Gastroesophageal sphincter (tissue), 4 donors: ENCODE measurements at regions not wholly inside any gene's neighbourhood (a gene's known extent, or its start where the extent isn't known, plus 50 kb on each side); places are given as distances from the start of the nearest gene placed in this dataset.

Experiments used
- ATAC-seq: fragments of 150-250 bp; one replicate; pipeline ENCODE4 v1.9.1; 2016; ENCODE audit warnings: mild to moderate bottlenecking, moderate library complexity
- H3K27ac ChIP-seq, 4 donors: fragments of 200-600 bp; sonication (generic) in 3 of 4; 1 replicate in 3 of 4; 2 replicates in 1 of 4; pipeline ENCODE4 v1.5.1; 2016 to 2019
- H3K27me3 ChIP-seq: fragments of 200-600 bp; sonication (generic); one replicate; pipeline ENCODE4 v1.5.1; 2019
- H3K36me3 ChIP-seq, 2 donors: fragments of 200-600 bp; sonication (generic); one replicate each; pipeline ENCODE4 v1.5.1; 2019; ENCODE audit warnings: control low read depth in 1 of 2
- H3K4me1 ChIP-seq, 3 donors: fragments of 200-600 bp; sonication (generic); 1 replicate in 2 of 3; 2 replicates in 1 of 3; pipeline ENCODE4 v1.5.1; 2016 to 2019; ENCODE audit warnings: control low read depth in 2 of 3
- H3K4me3 ChIP-seq, 2 donors: fragments of 200-600 bp; sonication (generic); one replicate each; pipeline ENCODE4 v1.5.1; 2019; ENCODE audit warnings: mild to moderate bottlenecking in 1 of 2, moderate library complexity in 1 of 2
- H3K9me3 ChIP-seq, 3 donors: fragments of 200-600 bp; sonication (generic); one replicate each; pipeline ENCODE4 v1.5.1; 2017 to 2019; ENCODE audit warnings: control low read depth in 2 of 3
- CTCF ChIP-seq, 4 experiments: fragments of 200-600 bp in 2 of 4; fragments of 450-650 bp in 2 of 4; sonication (generic) in 1 of 4; IDR thresholded peaks; one replicate each; pipeline ENCODE4 v1.5.1; 2017 to 2019; ENCODE audit warnings: antibody characterized with exemption in 4 of 4, mild to moderate bottlenecking in 2 of 4, moderate library complexity in 2 of 4
- EP300 ChIP-seq: sonication (generic); formaldehyde crosslinking; IDR thresholded peaks from one replicate; pipeline ENCODE4 v1.6.1; 2017; ENCODE audit warnings: antibody characterized with exemption, mild to moderate bottlenecking
- POLR2A ChIP-seq, 2 donors: fragments of 450-650 bp; IDR thresholded peaks; one replicate each; pipeline ENCODE4 v1.6.1; 2017; ENCODE audit warnings: antibody characterized with exemption in 2 of 2, mild to moderate bottlenecking in 2 of 2, moderate library complexity in 1 of 2
- POLR2AphosphoS5 ChIP-seq: sonication (generic); formaldehyde crosslinking; IDR thresholded peaks from one replicate; pipeline ENCODE4 v1.6.1; 2017; ENCODE audit warnings: antibody characterized with exemption
- WGBS, 2 donors: methylation state at CpG; one replicate each; pipeline ENCODE4 v1.1.5; 2018; ENCODE audit warnings: low coverage in 1 of 2; 5-methylcytosine and 5-hydroxymethylcytosine counted together

GRCh38 chr10:107657851-107658250 is 493.3 kb upstream of the SORCS1 start:
- Histone ChIP-seq H3K4me1 (no peaks in the 10 kb centered on the region), H3K36me3 (no peaks in the 10 kb centered on the region), H3K4me3 (no peak overlapping the region), H3K9me3 (no peaks in the 10 kb centered on the region), H3K27me3 (no peaks in the 10 kb centered on the region), H3K27ac (no peak overlapping the region)
- no peak for ATAC-seq
- WGBS, 2 donors = 84% methylated on average over 3 of the region's 3 CpGs
- TF ChIP-seq EP300 = no peak
- TF ChIP-seq POLR2A (IDR thresholded peaks at IDR 0.05) = no peak
- no peak for TF ChIP-seq POLR2AphosphoS5
- no peak for TF ChIP-seq CTCF (IDR thresholded peaks at IDR 0.05)

GRCh38 chr10:107656932-107657331 is 492.4 kb upstream of the SORCS1 start:
- ATAC-seq = no peak
- no peaks in the 10 kb centered on the region for H3K4me1 ChIP-seq
- H3K9me3 ChIP-seq = no peaks in the 10 kb centered on the region
- H3K27me3 ChIP-seq = no peaks in the 10 kb centered on the region
- TF ChIP-seq POLR2AphosphoS5 (no peak), POLR2A (IDR thresholded peaks at IDR 0.05) (no peak), CTCF (IDR thresholded peaks at IDR 0.05) (no peak), EP300 (no peak)
- H3K36me3 ChIP-seq = no peaks in the 10 kb centered on the region
- no peak overlapping the region for H3K27ac ChIP-seq
- no peak overlapping the region for H3K4me3 ChIP-seq

- TF ChIP-seq POLR2AphosphoS5 (no peak), POLR2A (IDR thresholded peaks at IDR 0.05) (no peak), CTCF (IDR thresholded peaks at IDR 0.05) (no peak), EP300 (no peak)
- no peaks in the 10 kb centered on the region for H3K36me3 ChIP-seq
- no peaks in the 10 kb centered on the region for H3K9me3 ChIP-seq
- no peaks in the 10 kb centered on the region for H3K4me1 ChIP-seq
- H3K27ac ChIP-seq = peak overlapping the region in 2 of 4 donors; percentile 25 to 40
- H3K4me3 ChIP-seq = peak overlapping the region; percentile 11 to 37
- ATAC-seq = peak; percentile 25
- WGBS, 2 donors = 22 to 23% methylated on average over 5 of the region's 5 CpGs
- H3K27me3 ChIP-seq = no peaks in the 10 kb centered on the region
Observed at GRCh38 chr10:107653832-107654287, 489.4 kb upstream of the SORCS1 start.

- no peak for ATAC-seq
Observed at GRCh38 chr10:107650939-107651338, 486.4 kb upstream of the SORCS1 start.

More at GRCh38 chr10:107650939-107651338, 486.4 kb upstream of the SORCS1 start:
- Histone ChIP-seq H3K9me3 (no peaks in the 10 kb centered on the region), H3K4me1 (no peaks in the 10 kb centered on the region), H3K27me3 (no peaks in the 10 kb centered on the region), H3K4me3 (no peak overlapping the region), H3K36me3 (no peaks in the 10 kb centered on the region), H3K27ac (no peak overlapping the region)
- TF ChIP-seq POLR2AphosphoS5 (no peak), EP300 (no peak), POLR2A (IDR thresholded peaks at IDR 0.05) (no peak), CTCF (IDR thresholded peaks at IDR 0.05) (no peak)
